Heart right ventricle (tissue), 16 donors: ENCODE measurements at regions not wholly inside any gene's neighbourhood (a gene's known extent, or its start where the extent isn't known, plus 50 kb on each side); places are given as distances from the start of the nearest gene placed in this dataset.

Experiments used
- ATAC-seq, 8 donors: fragments of 200-7000 bp; cut with Tn5 transposase; one replicate each; pipeline ENCODE4 v1.9.1; 2020; ENCODE audit warnings: mild to moderate bottlenecking in 8 of 8, moderate library complexity in 8 of 8, moderate number of reproducible peaks in 1 of 8
- DNase-seq, 2 donors: peaks; one replicate each; pipeline ENCODE4 v3.0.0-alpha.2; 2020
- H3K27ac ChIP-seq, 10 donors: fragments of 200-600 bp; sonication (generic) in 2 of 10; one replicate each; pipeline versions ENCODE4 v1.5.0 to v1.8.0; 2020 to 2022; ENCODE audit warnings: mild to moderate bottlenecking in 3 of 10
- H3K27me3 ChIP-seq, 7 donors: fragments of 200-600 bp; one replicate each; pipeline ENCODE4 v1.8.0; 2021 to 2022; ENCODE audit warnings: mild to moderate bottlenecking in 2 of 7
- H3K36me3 ChIP-seq, 9 donors: fragments of 200-600 bp; sonication (generic) in 1 of 9; one replicate each; pipeline versions ENCODE4 v1.5.0 to v1.8.0; 2020 to 2022; ENCODE audit warnings: mild to moderate bottlenecking in 2 of 9
- H3K4me1 ChIP-seq, 9 donors: fragments of 200-600 bp; sonication (generic) in 1 of 9; one replicate each; pipeline versions ENCODE4 v1.5.0 to v1.8.0; 2020 to 2022; ENCODE audit warnings: mild to moderate bottlenecking in 4 of 9
- H3K4me3 ChIP-seq, 10 donors: fragments of 200-600 bp; sonication (generic) in 2 of 10; one replicate each; pipeline versions ENCODE4 v1.5.0 to v1.8.0; 2020 to 2022; ENCODE audit warnings: mild to moderate bottlenecking in 7 of 10, moderate library complexity in 2 of 10
- H3K9me3 ChIP-seq, 11 donors: fragments of 200-600 bp in 10 of 11; sonication (generic) in 2 of 11; one replicate each; pipeline versions ENCODE4 v1.5.0 to v1.8.0; 2013 to 2022; ENCODE audit warnings: mild to moderate bottlenecking in 2 of 11, control low read depth in 1 of 11, moderate library complexity in 1 of 11
- WGBS, 2 donors: extraction: QIAGEN DNeasy Blood & Tissue Kit; methylation state at CpG; one replicate each; pipeline ENCODE4 v1.1.7; 2013; ENCODE audit warnings: inconsistent platforms in 1 of 2; 5-methylcytosine and 5-hydroxymethylcytosine counted together
- intact Hi-C, 10 donors: fragments of 100-400 bp; cut with DNase I; formaldehyde crosslinking; loops; one replicate each; pipeline versions ENCODE4 v1.11.1 to v1.14.2; 2022
- TF ChIP-seq, protein P1 (sequence below), 9 donors: fragments of 200-600 bp; sonication (generic) in 2 of 9; IDR thresholded peaks; one replicate each; pipeline versions ENCODE4 v1.5.0 to v1.8.0; 2021 to 2022; ENCODE audit warnings: antibody characterized with exemption in 9 of 9, mild to moderate bottlenecking in 5 of 9, moderate library complexity in 1 of 9
- donor health status: Arrhythmogenic right ventricular cardiomyopathy.
- donor health status: ischemic (EF 13 %, LVEDD 7.1; RV severe dilation, severe dysfunction).
- donor health status: healthy with polysubstance abuse.
- donor health status: DM: no; HTN: yes; CAD: no.
- donor health status: DM: no; HTN: no; CAD: no.
- donor health status: ischemic (EF 25% LVEDD 6.9; RV normal size, moderate dysfunction).
- donor health status: ischemic (EF 25% LVEDD 5.7; RV mildly dilated, moderate dysfunction).
- donor health status: healthy.
- donor health status: DM: yes; HTN: yes; CAD: no.
- donor health status: Ischemic cardiomyopathy.
- donor health status: ischemic (EF 35%, LVEDD 5.7; RV mildly dilated, moderate dysfunction).
- donor health status: nonischemic (EF 11% LVEDD 7.7; RV severe dilation, severe dysfunction).
- donor health status: DM: yes; HTN: yes; CAD: no.
- donor health status: PGD.
- donor health status: ischemic (EF 29% LVEDD 5.4; RV normal size, mild dysfunction).
- donor health status: nonischemic (EF 23%, LVEDD 6.1; RV moderate dilation, normal function).

DNA sequence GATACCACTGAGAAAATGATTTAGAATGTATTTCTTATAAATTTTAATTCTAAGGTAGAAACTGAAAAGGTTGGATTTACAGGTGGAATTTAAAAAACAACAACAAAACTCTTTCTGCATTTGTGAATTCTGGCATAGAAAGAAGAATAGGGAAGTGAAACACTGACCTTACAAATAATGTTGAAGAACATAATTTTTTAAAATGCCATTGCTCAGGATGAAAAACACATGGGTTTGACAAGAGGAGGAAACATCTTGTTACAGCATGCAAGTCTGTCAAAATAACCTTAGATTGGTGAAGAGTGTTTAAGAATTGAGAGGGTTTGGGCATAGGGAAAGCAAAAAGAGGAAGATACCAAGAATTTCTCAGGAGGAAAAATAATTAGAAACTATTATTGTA lies 184.3 kb downstream of the UBE2E3 start:
- Histone ChIP-seq H3K9me3 (peaks cover 0 to 7% (median 0%) of the 10 kb centered on the region in 11 donors), H3K4me1 (peaks cover 0 to 16% (median 0%) of the 10 kb centered on the region in 9 donors), H3K4me3 (no peak overlapping the region), H3K27ac (peak overlapping the region in 1 of 10 donors; percentile 52), H3K36me3 (no peaks in the 10 kb centered on the region), H3K27me3 (no peaks in the 10 kb centered on the region)
- intact Hi-C loops, result no loop called here
- TF ChIP-seq, protein P1, sequence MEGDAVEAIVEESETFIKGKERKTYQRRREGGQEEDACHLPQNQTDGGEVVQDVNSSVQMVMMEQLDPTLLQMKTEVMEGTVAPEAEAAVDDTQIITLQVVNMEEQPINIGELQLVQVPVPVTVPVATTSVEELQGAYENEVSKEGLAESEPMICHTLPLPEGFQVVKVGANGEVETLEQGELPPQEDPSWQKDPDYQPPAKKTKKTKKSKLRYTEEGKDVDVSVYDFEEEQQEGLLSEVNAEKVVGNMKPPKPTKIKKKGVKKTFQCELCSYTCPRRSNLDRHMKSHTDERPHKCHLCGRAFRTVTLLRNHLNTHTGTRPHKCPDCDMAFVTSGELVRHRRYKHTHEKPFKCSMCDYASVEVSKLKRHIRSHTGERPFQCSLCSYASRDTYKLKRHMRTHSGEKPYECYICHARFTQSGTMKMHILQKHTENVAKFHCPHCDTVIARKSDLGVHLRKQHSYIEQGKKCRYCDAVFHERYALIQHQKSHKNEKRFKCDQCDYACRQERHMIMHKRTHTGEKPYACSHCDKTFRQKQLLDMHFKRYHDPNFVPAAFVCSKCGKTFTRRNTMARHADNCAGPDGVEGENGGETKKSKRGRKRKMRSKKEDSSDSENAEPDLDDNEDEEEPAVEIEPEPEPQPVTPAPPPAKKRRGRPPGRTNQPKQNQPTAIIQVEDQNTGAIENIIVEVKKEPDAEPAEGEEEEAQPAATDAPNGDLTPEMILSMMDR (IDR thresholded peaks at IDR 0.05), result no peak
- ATAC-seq, result no peak
- DNase-seq, result no peak

DNA sequence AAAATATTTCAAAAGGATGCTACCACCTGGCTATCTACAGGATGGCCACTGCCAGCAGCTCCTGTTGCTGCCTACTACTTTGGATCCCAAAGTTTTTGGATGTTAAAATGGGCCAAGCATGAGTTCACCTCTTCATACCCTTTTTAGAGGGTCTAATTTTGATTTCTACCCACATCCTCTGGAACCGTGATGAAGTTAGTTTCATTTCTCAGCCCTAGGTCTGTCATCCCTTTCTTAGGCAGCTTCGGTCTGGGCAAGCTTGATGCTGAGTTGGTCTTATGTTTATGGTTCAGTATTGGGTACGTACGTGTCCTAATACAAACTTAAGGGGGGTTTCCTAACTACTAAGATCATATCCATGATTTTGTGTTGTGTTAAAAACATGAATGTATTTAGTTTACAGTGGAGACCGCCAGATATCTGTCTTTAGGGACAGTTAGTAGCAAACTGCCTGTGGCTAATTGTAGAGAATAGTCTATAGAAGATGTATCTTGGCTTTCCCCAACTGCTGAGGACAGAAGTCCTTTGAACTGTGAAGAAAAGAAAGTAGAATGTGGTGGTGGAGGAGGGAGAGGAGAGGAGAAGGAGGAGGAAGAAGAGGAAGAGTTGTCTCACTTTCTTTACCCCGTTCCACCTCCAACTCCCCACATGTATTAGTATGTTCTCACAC lies 184.9 kb downstream of the UBE2E3 start:
- Histone ChIP-seq H3K9me3 (peaks cover 0 to 7% (median 0%) of the 10 kb centered on the region in 11 donors), H3K27ac (peak overlapping the region in 1 of 10 donors; percentile 52), H3K4me3 (no peak overlapping the region), H3K4me1 (peaks cover 0 to 16% (median 0%) of the 10 kb centered on the region in 9 donors), H3K27me3 (no peaks in the 10 kb centered on the region), H3K36me3 (no peaks in the 10 kb centered on the region)
- 73 to 86% methylated on average over 6 of the region's 6 CpGs for WGBS, 2 donors
- intact Hi-C loops, result no loop called here
- ATAC-seq (no peak), DNase-seq (no peak)
- TF ChIP-seq, protein P1 (IDR thresholded peaks at IDR 0.05), result no peak

DNA sequence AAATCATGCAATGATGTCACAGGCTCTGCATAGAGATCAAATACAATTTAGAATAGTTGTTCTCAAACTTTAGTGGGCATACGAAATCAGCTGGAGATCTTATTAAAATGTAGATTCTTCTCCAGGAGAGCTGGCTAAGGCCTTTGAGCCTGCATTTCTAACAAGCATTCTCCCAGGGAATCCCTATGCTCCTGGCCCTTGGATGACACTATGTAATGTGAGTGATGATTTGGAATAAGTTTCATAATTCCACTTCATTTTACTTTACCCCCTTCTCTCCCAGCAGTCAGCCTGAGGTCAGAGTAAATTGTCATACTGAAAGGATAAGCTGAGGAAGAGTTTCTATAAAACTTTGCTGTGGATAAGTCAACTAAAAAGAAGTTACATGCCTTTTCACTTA lies 189.1 kb downstream of the UBE2E3 start:
- Histone ChIP-seq H3K27me3 (no peaks in the 10 kb centered on the region), H3K27ac (peak overlapping the region in 1 of 10 donors; percentile 46), H3K4me1 (peaks cover 0 to 3% (median 0%) of the 10 kb centered on the region in 9 donors), H3K36me3 (no peaks in the 10 kb centered on the region), H3K4me3 (no peak overlapping the region), H3K9me3 (peaks cover 0 to 7% (median 0%) of the 10 kb centered on the region in 11 donors)
- intact Hi-C loops, result no loop called here
- DNase-seq (no peak), ATAC-seq (no peak)
- TF ChIP-seq, protein P1 (IDR thresholded peaks at IDR 0.05), result no peak
- 41 to 55% methylated on average over 1 of the region's 1 CpG for WGBS, 2 donors

DNA sequence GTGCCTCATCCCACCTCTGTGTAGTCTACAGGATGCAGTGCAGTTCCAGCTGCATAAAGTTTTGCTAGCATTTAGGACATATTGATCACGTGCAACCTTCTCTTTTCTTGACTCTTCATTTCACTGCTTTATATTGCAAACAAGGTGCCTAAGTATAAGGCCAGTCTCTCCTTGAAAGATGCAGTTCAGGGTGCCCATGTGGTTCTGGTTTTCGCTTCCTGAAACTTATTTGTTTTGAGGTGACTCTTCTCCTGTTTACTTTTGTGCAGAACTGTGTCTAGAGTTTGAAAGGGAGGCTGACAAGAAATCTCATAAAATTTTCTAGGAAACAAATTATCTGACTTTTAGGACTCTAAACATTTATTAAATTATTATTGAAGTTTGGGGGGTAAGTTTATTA lies 189.9 kb downstream of the UBE2E3 start:
- TF ChIP-seq, protein P1 (IDR thresholded peaks at IDR 0.05), result no peak
- H3K4me1 ChIP-seq, result no peaks in the 10 kb centered on the region
- DNase-seq, result no peak
- peak overlapping the region in 1 of 10 donors; percentile 46 for H3K27ac ChIP-seq
- H3K4me3 ChIP-seq, result no peak overlapping the region
- no peak for ATAC-seq
- H3K9me3 ChIP-seq, result peaks cover 0 to 7% (median 0%) of the 10 kb centered on the region in 11 donors
- H3K36me3 ChIP-seq, result no peaks in the 10 kb centered on the region
- 72 to 78% methylated on average over 2 of the region's 2 CpGs for WGBS, 2 donors
- intact Hi-C loops, result no loop called here
- no peaks in the 10 kb centered on the region for H3K27me3 ChIP-seq
